Pulmonary artery endothelial cell (primary cell): ENCODE measurements at regions not wholly inside any gene's neighbourhood (a gene's known extent, or its start where the extent isn't known, plus 50 kb on each side); places are given as distances from the start of the nearest gene placed in this dataset.
A peak's percentile ranks its signal among the peaks of the same experiment; 100 is the strongest.
"Not testable (repeated sequence)": the region's sequence is repeated elsewhere in the genome, so short reads cannot be mapped to it uniquely, and the experiment has no call there.

Source experiments
- DNase-seq: peaks from one replicate; pipeline ENCODE4 v3.0.0-alpha.2; 2011; ENCODE audit warnings: low read depth, low spot score

DNA sequence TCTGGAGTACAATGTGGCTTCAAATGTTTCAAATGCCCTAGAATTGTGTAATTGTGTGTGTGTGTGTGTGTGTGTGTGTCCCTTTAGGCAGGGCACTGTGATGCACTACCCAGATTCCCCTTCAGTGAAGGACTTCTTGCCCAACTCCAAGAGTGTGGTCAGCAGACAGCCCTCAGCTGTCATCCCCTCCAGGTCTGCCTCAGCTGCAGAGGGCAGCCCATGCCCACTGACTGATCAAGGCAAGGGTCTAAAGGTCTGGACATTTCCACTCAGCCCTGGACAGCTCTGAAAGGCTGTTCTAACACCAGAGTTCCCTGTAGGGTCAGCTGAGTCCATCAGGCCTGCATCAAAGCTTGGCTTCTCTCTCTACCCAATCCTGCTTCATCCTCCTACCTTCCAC lies 83.9 kb upstream of the USP9X start:
- DNase-seq = no peak

GRCh38 chrX:41002026-41002425 lies 83.2 kb upstream of the USP9X start:
- DNase-seq = no peak

- no peak for DNase-seq
Measured at GRCh38 chrX:41003506-41004270, 81.6 kb upstream of the USP9X start.

GRCh38 chrX:41005445-41005992 lies 79.7 kb upstream of the USP9X start:
- no peak for DNase-seq

DNA sequence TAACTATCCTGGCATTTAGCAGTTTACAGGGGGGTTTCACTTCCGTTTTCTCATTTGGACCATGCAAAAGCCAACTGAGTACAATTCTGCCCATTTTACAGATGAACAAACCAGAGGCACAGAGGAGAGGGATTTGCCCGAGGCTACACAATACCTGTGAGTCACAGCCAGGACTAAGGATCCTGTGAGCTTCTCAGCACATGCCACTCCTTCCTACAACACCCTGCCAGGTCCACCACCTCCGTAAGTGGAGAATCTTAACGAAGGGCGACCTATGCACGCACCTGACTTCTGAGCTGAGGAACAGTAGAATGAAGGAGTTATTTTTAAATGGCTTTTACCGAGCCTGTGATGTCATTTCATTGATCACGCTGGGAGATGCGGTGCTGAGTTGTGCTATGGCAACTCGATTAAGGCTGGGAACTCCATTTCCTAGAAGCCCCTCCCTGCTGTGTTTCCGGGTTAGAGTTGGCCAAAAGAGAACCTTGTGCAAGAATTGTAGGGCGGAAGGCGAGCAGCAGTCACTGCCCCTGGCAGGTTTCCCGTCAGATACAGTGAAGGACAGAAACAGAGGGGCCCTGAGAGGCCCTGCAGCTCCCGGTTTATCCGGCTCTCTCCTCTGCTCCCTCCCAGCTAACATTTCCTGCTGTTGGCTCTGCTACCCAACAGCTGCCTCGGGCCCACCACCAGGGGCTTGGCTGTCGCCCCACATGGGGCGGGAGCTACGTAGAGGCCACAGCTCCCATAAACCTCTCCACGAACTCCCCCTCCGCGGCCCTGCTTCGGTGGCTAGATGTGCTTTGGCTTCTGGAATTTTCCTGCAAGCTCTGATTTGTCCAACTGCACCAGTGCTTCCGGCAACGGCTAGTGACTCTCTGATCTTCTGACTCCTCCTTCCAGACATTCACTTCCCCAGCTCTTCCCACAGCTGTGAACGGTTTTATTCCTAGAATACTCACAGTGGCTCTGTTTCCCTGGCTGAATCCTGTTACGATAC lies 75.1 kb upstream of the USP9X start:
- DNase-seq = peak; percentile 71

GRCh38 chrX:41014776-41015360 lies 70.4 kb upstream of the USP9X start:
- DNase-seq = no peak

GRCh38 chrX:41017785-41018184 lies 67.5 kb upstream of the USP9X start:
- not testable (repeated sequence) for DNase-seq

GRCh38 chrX:41018391-41019040 lies 66.7 kb upstream of the USP9X start:
- DNase-seq = not testable (repeated sequence)

GRCh38 chrX:41019041-41019392 lies 66.2 kb upstream of the USP9X start:
- DNase-seq = no peak

- DNase-seq = no peak
Measured at GRCh38 chrX:41022566-41022965, 62.7 kb upstream of the USP9X start.

DNA sequence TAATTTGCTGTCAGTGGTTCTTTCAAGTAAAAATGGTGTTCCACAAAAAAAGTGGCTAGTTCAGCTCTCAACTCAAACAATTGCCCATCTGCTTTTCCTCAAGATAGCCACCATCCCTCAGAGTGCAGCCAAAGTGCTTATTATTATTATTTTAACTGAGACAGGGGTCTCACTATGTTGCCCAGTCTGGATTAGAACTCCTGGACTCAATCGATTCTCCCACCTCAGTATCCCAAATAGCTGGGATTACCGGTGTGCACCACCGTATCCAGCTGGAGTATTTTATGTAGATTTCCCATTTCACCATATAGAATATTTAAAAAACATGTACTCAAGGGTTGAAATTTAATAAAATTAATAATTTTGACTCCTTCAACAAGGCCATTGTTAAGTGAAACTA lies 62.1 kb upstream of the USP9X start:
- no peak for DNase-seq

DNA sequence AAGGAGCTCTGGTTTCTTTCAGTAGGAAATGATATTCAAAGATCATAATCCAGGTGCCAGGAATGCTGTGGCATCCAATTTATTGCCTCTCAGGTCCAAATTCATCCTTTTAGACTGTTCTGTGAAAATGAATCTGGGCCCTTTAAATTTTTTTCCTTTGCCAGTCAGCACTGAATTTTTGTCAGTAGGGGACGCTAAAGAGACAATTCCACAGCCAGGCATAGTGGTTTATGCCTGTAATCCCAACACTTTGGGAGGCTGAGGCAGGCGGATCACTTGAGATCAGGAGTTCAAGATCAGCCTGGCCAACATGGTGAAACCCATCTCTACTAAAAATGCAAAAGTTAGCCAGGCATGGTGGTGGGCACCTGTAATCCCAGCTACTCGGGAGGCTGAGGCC lies 60.9 kb upstream of the USP9X start:
- DNase-seq = not testable (repeated sequence)

DNA sequence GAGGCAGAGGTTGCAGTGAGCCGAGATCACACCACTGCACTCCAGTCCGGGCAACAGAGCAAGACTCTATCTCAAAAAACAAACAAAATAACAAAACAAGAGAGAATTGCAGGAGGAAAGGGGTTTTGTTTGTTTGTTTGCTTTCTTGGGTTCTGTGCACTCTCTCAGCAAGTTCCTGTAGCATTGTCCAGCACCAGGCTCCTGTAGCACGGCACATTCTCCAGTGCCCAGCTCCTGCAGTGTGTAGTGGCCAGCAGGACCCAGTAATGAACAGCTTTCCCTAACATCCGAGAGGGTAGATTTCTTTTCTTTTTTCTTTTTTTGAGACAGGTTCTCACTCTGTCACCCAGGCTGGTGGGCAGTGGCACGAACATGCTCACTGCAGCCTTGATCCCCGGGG lies 60.5 kb upstream of the USP9X start:
- DNase-seq = no peak

DNA sequence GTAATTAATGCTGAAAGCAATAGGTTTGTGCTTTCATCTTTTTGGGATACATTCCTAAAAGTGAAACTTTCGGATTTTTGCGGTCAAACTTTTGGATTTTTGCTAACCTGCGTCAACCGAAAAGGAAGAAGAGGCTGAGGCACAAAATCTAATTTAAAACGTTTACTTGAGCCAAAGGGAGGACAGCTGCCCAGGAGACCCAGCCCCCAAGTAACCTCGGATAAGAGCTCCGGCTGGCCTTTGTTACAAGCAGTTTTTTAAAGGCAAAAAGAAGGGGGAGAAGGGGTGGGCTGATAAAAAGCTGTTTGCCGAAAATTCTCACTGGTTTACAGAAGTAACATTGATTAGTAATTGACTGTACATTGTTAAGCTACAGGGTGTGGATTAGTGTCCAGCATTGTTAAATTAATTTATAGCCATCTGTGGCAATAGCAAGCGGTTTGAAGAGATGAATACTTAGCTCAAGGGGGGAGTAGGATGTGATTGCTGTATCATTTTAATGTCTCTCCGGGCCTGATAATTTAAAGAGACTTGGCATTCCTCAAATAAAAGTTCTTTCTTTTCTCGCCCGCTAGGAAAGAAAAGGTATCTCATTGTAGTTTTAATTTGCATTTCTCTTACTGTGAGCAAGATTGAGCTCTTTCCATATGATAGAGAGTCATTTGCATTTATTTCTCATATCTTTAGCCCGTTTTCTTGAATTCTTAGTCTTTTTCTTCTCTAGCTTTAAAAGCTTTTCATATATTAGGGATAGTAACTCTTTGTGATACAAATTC lies 59.1 kb upstream of the USP9X start:
- DNase-seq = no peak

- DNase-seq = no peak
Measured at GRCh38 chrX:41026702-41027078, 58.6 kb upstream of the USP9X start.

- no peak for DNase-seq
Measured at GRCh38 chrX:41029332-41029731, 55.9 kb upstream of the USP9X start.

DNA sequence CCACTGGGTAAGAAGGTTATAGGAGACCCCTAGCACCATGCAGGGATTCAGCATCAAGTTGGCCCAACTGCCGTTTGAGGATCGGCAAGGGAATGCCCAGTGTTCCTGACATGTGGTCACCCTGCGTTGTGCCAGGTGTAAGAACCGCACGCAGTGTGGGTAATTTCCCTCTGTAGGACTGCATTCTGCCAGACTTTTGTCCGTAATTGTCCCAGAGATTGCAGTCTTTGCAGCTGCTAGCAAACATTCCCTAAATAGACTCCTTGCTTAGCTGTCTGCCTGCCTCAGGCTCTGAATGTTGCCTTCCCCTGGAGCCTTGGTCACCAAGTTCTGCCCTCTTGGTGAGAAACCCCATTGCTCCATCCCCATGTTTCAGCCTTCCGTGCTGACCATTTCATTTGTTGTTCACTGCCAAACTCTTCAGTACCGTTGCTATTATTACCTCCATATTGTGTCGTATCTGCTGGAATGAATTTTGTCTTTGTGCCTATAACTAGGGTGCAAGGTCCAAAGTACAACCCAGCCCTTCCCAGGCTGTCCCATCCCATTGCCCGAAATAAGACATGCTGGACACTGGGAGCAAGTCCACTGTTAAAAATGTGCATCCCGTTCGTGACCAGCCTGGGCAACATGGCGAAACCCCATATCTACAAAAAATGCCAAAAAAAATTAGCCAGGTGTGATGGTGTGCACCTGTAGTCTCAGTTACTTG lies 53.8 kb upstream of the USP9X start:
- DNase-seq = no peak

GRCh38 chrX:41033299-41033698 lies 51.9 kb upstream of the USP9X start:
- no peak for DNase-seq

GRCh38 chrX:41034902-41035301 lies 50.3 kb upstream of the USP9X start:
- not testable (repeated sequence) for DNase-seq
